GM12878 (cell line): ENCODE measurements at regions not wholly inside any gene's neighbourhood (a gene's known extent, or its start where the extent isn't known, plus 50 kb on each side); places are given as distances from the start of the nearest gene placed in this dataset.
A peak's percentile ranks its signal among the peaks of the same experiment; 100 is the strongest.

Experiments
- ASH2L ChIP-seq: fragments of 300-600, 200-600 bp; sonication (generic); IDR thresholded peaks from 2 replicates; pipeline ENCODE4 v1.6.1; 2017; ENCODE audit warnings: low read depth, mild to moderate bottlenecking, borderline replicate concordance
- BHLHE40 ChIP-seq, 2 experiments: fragments of 450-650 bp in 1 of 2; IDR thresholded peaks; 2 replicates each; pipeline ENCODE4 v1.6.1; 2011 to 2017; ENCODE audit warnings: low read depth in 2 of 2, borderline replicate concordance in 1 of 2, improper control_type of control experiment in 1 of 2, low read length in 1 of 2, mild to moderate bottlenecking in 1 of 2
- BRCA1 ChIP-seq: IDR thresholded peaks from 2 replicates; pipeline ENCODE4 v1.6.1; 2011; ENCODE audit warnings: low read depth, low read length, improper control_type of control experiment
- CBX3 ChIP-seq: fragments of 200-600 bp; sonication (generic); IDR thresholded peaks from 2 replicates; pipeline ENCODE4 v1.6.1; 2016; ENCODE audit warnings: low read depth, borderline replicate concordance
- DPF2 ChIP-seq: fragments of 450-650 bp; IDR thresholded peaks from 2 replicates; pipeline ENCODE4 v1.6.1; 2017; ENCODE audit warnings: mild to moderate bottlenecking
- EGR1 ChIP-seq, 2 experiments: IDR thresholded peaks; 1 replicate in 1 of 2; 2 replicates in 1 of 2; pipeline ENCODE4 v1.6.1; 2011 to 2012; ENCODE audit warnings: low read depth in 2 of 2, low read length in 2 of 2, borderline replicate concordance in 1 of 2, mild to moderate bottlenecking in 1 of 2, moderate library complexity in 1 of 2
- FOS ChIP-seq: IDR thresholded peaks from 3 replicates; pipeline ENCODE4 v1.6.1; 2011; ENCODE audit warnings: borderline replicate concordance; ENCODE audit not compliant: insufficient read length; ENCODE audit errors: extremely low read depth
- HSF1 ChIP-seq: fragments of 150-350 bp; IDR thresholded peaks from 2 replicates; pipeline ENCODE4 v1.6.1; 2014; ENCODE audit warnings: mild to moderate bottlenecking, low read depth, low read length
- IRF3 ChIP-seq: fragments of 450-650 bp; IDR thresholded peaks from 2 replicates; pipeline ENCODE4 v1.6.1; 2014; ENCODE audit warnings: mild to moderate bottlenecking
- KLF5 ChIP-seq: fragments of 450-650 bp; IDR thresholded peaks from 2 replicates; pipeline ENCODE4 v1.6.1; 2014; ENCODE audit warnings: mild to moderate bottlenecking; ENCODE audit not compliant: partially characterized antibody
- POLR2AphosphoS2 ChIP-seq: IDR thresholded peaks from 2 replicates; pipeline ENCODE4 v1.6.1; 2011; ENCODE audit warnings: low read depth, mild to moderate bottlenecking, low read length, improper control_type of control experiment, moderate library complexity
- RAD51 ChIP-seq: fragments of 450-650 bp; IDR thresholded peaks from 2 replicates; pipeline ENCODE4 v1.6.1; 2016; ENCODE audit warnings: moderate library complexity, mild to moderate bottlenecking, inconsistent platforms
- SMAD5 ChIP-seq: IDR thresholded peaks from 2 replicates; pipeline ENCODE4 v1.6.1; 2016; ENCODE audit warnings: antibody characterized with exemption, low read depth
- SP1 ChIP-seq: IDR thresholded peaks from one replicate; pipeline ENCODE4 v1.6.1; 2011; ENCODE audit warnings: low read depth, low read length
- STAT3 ChIP-seq: IDR thresholded peaks from 2 replicates; pipeline ENCODE4 v1.6.1; 2011; ENCODE audit warnings: low read depth, low read length, improper control_type of control experiment
- ZNF384 ChIP-seq: IDR thresholded peaks from 2 replicates; pipeline ENCODE4 v1.6.1; 2012; ENCODE audit warnings: low read depth, mild to moderate bottlenecking, low read length, improper control_type of control experiment, borderline replicate concordance
- ZNF687 ChIP-seq: fragments of 450-650 bp; IDR thresholded peaks from 2 replicates; pipeline ENCODE4 v1.6.1; 2017; ENCODE audit warnings: mild to moderate bottlenecking, moderate library complexity
- ZSCAN29 ChIP-seq: fragments of 450-650 bp; IDR thresholded peaks from 2 replicates; pipeline ENCODE4 v1.6.1; 2017; ENCODE audit warnings: mild to moderate bottlenecking, moderate library complexity
- TF ChIP-seq, protein P1 (sequence below): IDR thresholded peaks from 2 replicates; pipeline ENCODE4 v1.6.1; 2012; ENCODE audit warnings: mild to moderate bottlenecking, low read depth, low read length

DNA sequence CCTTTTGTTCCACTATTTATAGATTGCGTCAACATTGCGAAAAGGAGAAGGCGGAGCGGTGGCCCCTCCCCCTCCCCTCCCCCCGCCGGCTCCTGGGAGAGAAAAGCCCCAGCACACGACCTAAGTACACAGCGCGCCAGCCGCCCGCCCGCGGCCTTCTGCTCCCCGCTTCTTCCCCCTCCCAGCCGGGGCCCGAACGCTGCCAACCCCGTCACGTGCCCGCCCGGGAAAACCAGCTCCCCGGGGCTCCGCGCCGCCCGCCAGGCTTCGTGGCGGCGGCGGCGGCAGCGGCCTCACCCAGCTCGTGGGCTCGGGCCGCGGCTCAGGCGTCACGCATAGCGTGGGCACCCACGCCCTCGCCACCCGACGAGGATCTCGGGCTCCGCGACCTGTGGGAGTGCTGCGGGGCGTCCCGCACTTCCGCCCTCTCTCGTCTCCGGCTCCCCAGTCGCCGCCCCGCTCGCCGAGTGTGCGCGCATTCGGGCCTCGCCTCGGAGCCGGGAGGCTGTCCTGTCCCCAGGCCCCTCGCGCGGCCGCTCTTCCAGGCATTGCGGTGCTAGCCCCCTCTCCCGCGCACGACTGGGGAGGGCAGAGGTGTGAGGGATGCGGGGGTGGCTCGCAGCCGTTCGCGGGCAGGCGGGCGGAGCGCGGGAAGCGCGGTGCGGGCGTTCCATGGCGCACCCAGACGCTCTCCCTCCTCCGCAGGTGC, 110.5 kb downstream of the KCNRG start (continued):
- TF ChIP-seq DPF2: peak; percentile 57; the same call in 1 of the 2 replicates
- no peak for TF ChIP-seq FOS
- TF ChIP-seq ASH2L: no peak
- no peak for TF ChIP-seq STAT3
- TF ChIP-seq ZNF687: peak; percentile 53; the same call in 1 of the 2 replicates
- no peak for TF ChIP-seq ZSCAN29
- peak; percentile 85 to 94; a peak in 3 of 4 replicates for TF ChIP-seq BHLHE40 (IDR thresholded peaks at IDR 0.05; ENCODE audit: borderline replicate concordance in 1 of 2, low read depth in 2 of 2, low read length in 1 of 2)
- TF ChIP-seq ZNF384: no peak
- no peak for TF ChIP-seq BRCA1
- TF ChIP-seq SMAD5: no peak
- no peak for TF ChIP-seq IRF3
- no peak for TF ChIP-seq CBX3
- no peak for TF ChIP-seq KLF5
- no peak for TF ChIP-seq POLR2AphosphoS2
- TF ChIP-seq, protein P1, sequence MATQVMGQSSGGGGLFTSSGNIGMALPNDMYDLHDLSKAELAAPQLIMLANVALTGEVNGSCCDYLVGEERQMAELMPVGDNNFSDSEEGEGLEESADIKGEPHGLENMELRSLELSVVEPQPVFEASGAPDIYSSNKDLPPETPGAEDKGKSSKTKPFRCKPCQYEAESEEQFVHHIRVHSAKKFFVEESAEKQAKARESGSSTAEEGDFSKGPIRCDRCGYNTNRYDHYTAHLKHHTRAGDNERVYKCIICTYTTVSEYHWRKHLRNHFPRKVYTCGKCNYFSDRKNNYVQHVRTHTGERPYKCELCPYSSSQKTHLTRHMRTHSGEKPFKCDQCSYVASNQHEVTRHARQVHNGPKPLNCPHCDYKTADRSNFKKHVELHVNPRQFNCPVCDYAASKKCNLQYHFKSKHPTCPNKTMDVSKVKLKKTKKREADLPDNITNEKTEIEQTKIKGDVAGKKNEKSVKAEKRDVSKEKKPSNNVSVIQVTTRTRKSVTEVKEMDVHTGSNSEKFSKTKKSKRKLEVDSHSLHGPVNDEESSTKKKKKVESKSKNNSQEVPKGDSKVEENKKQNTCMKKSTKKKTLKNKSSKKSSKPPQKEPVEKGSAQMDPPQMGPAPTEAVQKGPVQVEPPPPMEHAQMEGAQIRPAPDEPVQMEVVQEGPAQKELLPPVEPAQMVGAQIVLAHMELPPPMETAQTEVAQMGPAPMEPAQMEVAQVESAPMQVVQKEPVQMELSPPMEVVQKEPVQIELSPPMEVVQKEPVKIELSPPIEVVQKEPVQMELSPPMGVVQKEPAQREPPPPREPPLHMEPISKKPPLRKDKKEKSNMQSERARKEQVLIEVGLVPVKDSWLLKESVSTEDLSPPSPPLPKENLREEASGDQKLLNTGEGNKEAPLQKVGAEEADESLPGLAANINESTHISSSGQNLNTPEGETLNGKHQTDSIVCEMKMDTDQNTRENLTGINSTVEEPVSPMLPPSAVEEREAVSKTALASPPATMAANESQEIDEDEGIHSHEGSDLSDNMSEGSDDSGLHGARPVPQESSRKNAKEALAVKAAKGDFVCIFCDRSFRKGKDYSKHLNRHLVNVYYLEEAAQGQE: no peak
- no peak for TF ChIP-seq HSF1
- no peak for TF ChIP-seq RAD51
- peak in 1 of 2 experiments; percentile 49; a peak in 2 of 3 replicates for TF ChIP-seq EGR1 (IDR thresholded peaks at IDR 0.05; ENCODE audit: borderline replicate concordance in 1 of 2, low read depth in 2 of 2, low read length in 2 of 2)
- TF ChIP-seq SP1: no peak
